RPMI7951 (cell line): ENCODE measurements at regions not wholly inside any gene's neighbourhood (a gene's known extent, or its start where the extent isn't known, plus 50 kb on each side); places are given as distances from the start of the nearest gene placed in this dataset.
"Not testable (repeated sequence)": the region's sequence is repeated elsewhere in the genome, so short reads cannot be mapped to it uniquely, and the experiment has no call there.

ENCODE experiments used
- DNase-seq: peaks from one replicate; pipeline ENCODE4 v3.0.0-alpha.2; 2012; ENCODE audit warnings: low read depth

GRCh38 chr1:57576756-57577155, 152.9 kb upstream of the DAB1 start:
- no peak for DNase-seq

- DNase-seq = no peak
Observed at GRCh38 chr1:57572016-57572415, 148.2 kb upstream of the DAB1 start.

DNA sequence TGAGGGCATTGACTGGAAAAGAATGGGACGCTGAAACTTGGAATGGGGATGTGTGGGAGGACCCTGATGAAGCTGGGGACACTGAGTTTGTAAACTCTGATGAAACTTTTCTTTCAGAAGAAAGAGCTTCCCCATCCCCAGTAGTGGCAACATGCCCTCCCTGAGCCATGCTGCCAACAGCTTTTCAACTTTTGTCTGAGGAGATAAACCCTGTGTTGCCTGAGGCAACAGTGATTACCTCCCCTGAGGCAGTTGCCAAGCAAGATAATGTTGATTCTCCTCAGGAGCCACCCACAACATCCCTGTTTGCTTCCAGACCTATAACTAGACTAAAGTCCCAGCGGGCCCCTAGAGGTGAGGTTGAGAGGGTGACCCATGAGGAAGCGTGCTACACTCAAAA, 134.2 kb upstream of the DAB1 start:
- not testable (repeated sequence) for DNase-seq

DNA sequence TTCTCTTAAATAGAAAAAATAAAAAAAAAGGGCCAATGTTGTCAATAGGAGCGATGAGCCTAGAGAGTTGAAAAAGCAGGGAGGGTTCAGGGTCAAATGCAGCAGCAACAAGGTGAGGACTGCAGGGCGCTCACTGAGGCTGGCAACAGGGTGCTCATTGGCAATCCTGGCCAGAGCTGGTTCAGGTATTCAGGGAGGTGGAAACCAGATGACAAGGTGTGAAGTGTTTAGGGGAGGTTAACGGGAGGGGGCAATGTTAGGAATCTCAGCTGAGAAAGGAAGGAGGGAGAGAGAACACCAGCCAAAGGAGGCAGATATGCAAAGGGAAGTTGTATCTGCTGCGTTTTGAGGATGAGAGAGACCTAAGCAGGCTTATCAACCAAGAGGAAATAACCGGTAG, 129.8 kb upstream of the DAB1 start:
- no peak for DNase-seq

DNA sequence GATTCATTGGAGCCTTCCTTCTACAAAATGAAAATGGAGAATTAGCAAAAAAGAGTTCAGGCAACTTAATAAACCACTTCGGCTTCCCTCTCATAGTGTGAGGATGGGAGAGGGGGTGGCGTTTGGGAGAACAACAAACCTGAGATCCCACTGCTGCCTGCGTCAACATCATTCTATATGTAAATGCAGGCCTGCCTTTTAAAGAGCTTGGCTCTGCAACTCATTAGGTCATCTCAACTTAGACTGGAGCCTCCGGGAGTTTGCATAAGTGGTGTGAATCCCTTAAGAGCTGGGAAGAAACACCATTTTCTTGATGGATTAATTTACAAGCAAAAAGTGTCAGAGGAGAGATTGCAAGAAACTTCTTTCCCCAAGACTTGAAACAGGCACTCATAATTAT, 127.6 kb upstream of the DAB1 start:
- no peak for DNase-seq

DNA sequence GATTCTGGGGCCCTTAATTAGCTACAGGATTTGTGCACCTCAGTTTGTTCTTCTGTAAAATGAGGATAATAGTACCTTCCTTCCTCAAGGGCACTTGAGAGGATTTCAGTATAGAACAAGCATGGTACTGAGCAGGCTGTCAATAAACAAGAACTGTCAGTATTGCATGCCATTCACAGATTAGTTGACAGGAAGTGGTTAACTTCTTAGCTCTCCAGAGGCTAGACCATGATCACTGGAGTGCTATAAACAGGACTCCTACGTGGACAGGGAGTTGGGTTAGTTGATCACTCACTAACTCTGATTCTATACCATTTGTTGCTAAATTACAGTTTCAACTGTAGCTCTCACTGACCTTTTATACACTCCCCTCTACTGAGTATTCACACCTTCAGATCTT, 126.2 kb upstream of the DAB1 start:
- DNase-seq = peak; percentile 11

DNA sequence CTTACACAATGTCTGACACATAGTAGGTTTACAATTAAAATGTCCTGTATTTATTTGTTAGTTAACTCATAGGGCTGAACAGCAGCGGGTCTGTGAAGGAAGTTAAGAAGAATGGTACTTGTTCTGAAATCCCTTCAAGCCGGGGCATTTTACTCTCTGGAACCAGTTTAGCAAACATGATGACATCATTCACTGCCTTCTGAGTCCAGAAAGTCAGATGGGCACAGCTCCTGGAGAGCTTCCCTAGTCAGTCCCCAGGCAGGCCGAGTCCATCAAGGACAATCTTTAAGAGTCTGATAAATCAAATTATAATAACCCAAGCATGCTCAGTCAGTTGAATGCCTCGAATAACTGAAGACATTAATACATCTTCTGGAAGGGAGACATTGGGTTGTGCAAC, 125.4 kb upstream of the DAB1 start:
- DNase-seq = no peak

DNA sequence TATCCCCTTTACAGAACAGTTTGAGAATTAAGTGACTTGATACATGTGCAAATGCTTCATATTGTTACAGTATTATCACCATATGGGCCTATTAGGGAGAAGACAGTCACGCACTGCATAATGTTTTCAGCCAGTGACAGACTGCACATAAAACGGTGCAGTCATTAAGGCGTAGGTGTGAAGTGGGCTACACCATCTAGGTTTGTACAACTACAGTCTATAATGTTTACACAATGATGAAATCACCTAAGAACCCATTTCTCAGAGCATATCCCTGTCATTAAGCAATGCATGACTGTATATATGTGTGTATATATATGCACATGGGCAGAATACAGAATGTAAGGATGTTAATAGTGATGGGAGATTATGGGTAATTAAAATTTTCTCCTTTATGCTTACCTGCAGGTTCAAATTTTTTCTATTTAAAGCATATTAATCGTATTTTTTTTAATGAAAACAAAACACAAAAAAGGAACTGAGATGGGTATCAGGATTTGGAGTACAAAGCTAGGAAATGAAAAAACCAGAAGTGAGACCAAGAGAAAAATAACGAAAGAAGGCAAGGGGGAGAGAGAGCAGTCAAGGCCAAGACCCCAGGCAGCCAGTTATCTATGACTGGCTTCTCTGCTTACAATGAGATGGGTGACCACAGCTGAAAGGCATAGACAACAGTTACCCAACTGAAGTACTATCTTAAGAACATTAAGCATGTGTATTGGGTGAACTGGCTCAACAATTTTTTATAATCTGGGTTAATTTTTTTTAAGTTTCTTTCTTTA, 122.9 kb upstream of the DAB1 start:
- DNase-seq = no peak

GRCh38 chr1:57544345-57544744, 120.5 kb upstream of the DAB1 start:
- no peak for DNase-seq

- DNase-seq = no peak
Observed at GRCh38 chr1:57536749-57537423, 113.0 kb upstream of the DAB1 start.

GRCh38 chr1:57532299-57532698, 108.4 kb upstream of the DAB1 start:
- no peak for DNase-seq

DNA sequence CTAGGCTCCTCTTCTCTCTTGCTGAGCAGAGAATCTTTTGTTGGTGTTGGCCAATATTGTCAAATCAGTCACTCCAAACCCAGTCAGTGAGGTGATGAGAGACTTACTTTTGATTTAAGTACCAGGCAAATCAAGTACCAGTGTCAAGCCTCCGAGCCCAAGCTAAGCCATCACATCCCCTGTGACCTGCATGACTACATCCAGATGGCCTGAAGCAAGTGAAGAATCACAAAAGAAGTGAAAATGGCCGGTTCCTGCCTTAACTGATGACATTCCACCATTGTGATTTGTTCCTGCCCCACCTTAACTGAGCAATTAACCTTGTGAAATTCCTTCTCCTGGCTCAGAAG, 107.0 kb upstream of the DAB1 start:
- not testable (repeated sequence) for DNase-seq

GRCh38 chr1:57530206-57530910, 106.5 kb upstream of the DAB1 start:
- DNase-seq = no peak

GRCh38 chr1:57522575-57522974, 98.7 kb upstream of the DAB1 start:
- DNase-seq = no peak

GRCh38 chr1:57520743-57521515, 97.1 kb upstream of the DAB1 start:
- no peak for DNase-seq

DNA sequence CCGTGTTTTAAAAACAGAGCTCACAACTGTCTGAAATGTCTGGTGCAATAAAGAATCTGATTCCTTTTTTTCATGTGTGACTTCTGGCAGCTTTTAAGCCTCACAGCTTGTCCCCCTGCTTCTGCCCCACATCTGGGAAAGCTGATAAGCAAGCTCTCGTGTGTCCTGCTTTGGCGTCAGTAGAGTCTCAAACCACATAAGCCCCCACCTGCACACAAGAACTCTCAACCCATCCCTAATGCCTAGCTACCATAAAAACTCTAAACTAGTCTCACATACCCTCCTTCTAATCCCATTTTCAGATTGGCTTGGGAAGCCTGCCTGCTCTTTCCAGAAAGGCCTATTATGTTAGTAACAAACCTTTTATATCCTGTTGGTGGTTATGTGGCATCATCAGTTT, 94.6 kb upstream of the DAB1 start:
- DNase-seq = no peak

- DNase-seq = no peak
Observed at GRCh38 chr1:57517587-57518374, 93.9 kb upstream of the DAB1 start.

DNA sequence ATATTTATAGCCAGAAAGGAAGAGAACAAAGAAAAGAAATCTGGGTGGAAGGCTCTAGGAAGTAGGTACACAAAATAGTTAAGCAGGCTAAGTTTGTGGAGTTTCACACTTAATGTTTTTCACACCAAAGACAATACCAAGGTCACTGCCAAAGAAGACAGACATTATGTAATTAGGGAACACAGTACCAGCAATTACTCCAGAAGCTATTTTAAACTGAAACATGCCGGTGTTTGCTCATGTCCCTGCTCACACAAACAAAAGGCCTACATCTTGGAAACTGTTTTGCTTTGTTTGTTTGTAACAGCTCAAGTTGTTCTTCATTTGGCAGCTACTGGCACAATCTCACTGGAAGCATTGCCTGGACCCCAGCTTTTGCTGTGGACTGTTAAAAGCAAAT, 88.5 kb upstream of the DAB1 start:
- no peak for DNase-seq

GRCh38 chr1:57506941-57507340, 83.1 kb upstream of the DAB1 start:
- no peak for DNase-seq

DNA sequence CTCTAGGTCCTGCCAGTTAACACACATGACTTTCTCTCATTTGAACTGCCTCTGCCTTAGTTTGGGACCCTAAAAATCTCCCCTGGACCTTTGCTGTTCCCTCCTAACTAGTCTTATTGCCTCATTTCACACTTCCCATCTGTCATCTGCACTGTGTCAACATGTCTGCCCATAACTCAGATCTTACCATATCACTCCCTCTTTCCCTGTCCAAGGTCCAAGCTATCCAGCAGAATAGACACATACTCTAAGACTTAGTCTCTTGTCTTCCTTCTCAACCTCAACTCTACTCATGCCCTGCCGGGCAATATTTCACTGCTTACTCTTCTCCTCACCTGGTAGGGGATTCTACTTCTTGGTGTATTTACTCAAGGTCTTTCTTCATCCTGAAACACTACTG, 79.5 kb upstream of the DAB1 start:
- DNase-seq = no peak

- DNase-seq = no peak
Observed at GRCh38 chr1:57500136-57500830, 76.4 kb upstream of the DAB1 start.
